Astrocyte of the cerebellum (primary cell): ENCODE measurements at regions not wholly inside any gene's neighbourhood (a gene's known extent, or its start where the extent isn't known, plus 50 kb on each side); places are given as distances from the start of the nearest gene placed in this dataset.

Experiments
- DNase-seq: peaks from one replicate; pipeline ENCODE4 v3.0.0-alpha.2; 2011; ENCODE audit warnings: low read depth
- H3K4me3 ChIP-seq: 2 replicates; pipeline ENCODE4 v1.5.1; 2011; ENCODE audit warnings: mild to moderate bottlenecking, low read depth, low read length, moderate library complexity
- CTCF ChIP-seq: IDR thresholded peaks from 2 replicates; pipeline ENCODE4 v1.5.1; 2012; ENCODE audit warnings: low read length, low read depth, moderate library complexity, mild to moderate bottlenecking; ENCODE audit errors: missing control alignments
- in situ Hi-C: cut with HindIII; loops from 2 replicates; pipeline ENCODE4 v1.10.0; 2017; ENCODE audit warnings: low sequenced_read_pairs

GRCh38 chr5:60526336-60526875 lies 173.6 kb downstream of the DEPDC1B start:
- TF ChIP-seq CTCF: no peak
- in situ Hi-C loops: no loop called here
- DNase-seq: no peak
- H3K4me3 ChIP-seq: no peak overlapping the region

- no peak for TF ChIP-seq CTCF
- in situ Hi-C loops: no loop called here
- H3K4me3 ChIP-seq: no peak overlapping the region
- DNase-seq: no peak
These were observed 177.6 kb downstream of the DEPDC1B start for GRCh38 chr5:60522292-60522905.

GRCh38 chr5:60521376-60522291 lies 178.3 kb downstream of the DEPDC1B start:
- no peak for DNase-seq
- H3K4me3 ChIP-seq: no peak overlapping the region
- in situ Hi-C loops: no loop called here
- TF ChIP-seq CTCF: no peak

- no peak for DNase-seq
- H3K4me3 ChIP-seq: no peak overlapping the region
These were observed 179.3 kb downstream of the DEPDC1B start for GRCh38 chr5:60520451-60521227.

GRCh38 chr5:60519372-60519771 lies 180.6 kb downstream of the DEPDC1B start:
- in situ Hi-C loops: no loop called here
- no peak overlapping the region for H3K4me3 ChIP-seq
- no peak for TF ChIP-seq CTCF
- DNase-seq: no peak

More at GRCh38 chr5:60520451-60521227, 179.3 kb downstream of the DEPDC1B start:
- in situ Hi-C loops: no loop called here
- no peak for TF ChIP-seq CTCF

GRCh38 chr5:60517850-60518249 lies 182.1 kb downstream of the DEPDC1B start:
- DNase-seq: no peak
- TF ChIP-seq CTCF: no peak
- in situ Hi-C loops: no loop called here
- no peak overlapping the region for H3K4me3 ChIP-seq
